ENCODE measurements at regions not wholly inside any gene's neighbourhood (a gene's known extent, or its start where the extent isn't known, plus 50 kb on each side); places are given as distances from the start of the nearest gene placed in this dataset.

DNA sequence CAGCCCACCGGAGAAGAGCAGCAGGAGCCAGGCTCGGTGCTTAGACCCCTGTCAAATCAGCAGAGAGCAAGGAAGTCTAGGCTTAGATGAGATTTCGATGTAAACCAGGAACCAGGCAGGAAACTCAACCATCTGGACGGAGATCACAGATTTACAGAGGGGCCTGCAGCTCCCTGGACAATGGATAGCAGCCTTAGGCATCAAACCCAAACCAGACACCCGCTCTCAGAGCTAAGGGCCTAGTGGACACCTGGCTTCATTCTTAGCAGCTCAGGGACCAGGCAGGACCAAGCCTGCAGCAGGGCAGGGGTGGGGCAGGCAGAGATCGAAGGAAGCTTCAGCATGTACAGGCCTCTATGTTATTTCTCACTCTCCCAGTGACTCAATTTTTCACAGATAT lies 127.8 kb upstream of the FMN2 start:
- TF ChIP-seq, protein P1, sequence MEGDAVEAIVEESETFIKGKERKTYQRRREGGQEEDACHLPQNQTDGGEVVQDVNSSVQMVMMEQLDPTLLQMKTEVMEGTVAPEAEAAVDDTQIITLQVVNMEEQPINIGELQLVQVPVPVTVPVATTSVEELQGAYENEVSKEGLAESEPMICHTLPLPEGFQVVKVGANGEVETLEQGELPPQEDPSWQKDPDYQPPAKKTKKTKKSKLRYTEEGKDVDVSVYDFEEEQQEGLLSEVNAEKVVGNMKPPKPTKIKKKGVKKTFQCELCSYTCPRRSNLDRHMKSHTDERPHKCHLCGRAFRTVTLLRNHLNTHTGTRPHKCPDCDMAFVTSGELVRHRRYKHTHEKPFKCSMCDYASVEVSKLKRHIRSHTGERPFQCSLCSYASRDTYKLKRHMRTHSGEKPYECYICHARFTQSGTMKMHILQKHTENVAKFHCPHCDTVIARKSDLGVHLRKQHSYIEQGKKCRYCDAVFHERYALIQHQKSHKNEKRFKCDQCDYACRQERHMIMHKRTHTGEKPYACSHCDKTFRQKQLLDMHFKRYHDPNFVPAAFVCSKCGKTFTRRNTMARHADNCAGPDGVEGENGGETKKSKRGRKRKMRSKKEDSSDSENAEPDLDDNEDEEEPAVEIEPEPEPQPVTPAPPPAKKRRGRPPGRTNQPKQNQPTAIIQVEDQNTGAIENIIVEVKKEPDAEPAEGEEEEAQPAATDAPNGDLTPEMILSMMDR (IDR thresholded peaks at IDR 0.05) = no peak
- TF ChIP-seq POLR2A (IDR thresholded peaks at IDR 0.05) = no peak
